Endodermal cell (in vitro differentiated cells): ENCODE measurements at regions not wholly inside any gene's neighbourhood (a gene's known extent, or its start where the extent isn't known, plus 50 kb on each side); places are given as distances from the start of the nearest gene placed in this dataset.

Experiments used
- DNase-seq: peaks from one replicate; pipeline ENCODE4 v3.0.0-alpha.2; 2017
- H3K27ac ChIP-seq: 2 replicates; pipeline ENCODE4 v1.5.1; 2013; ENCODE audit warnings: mild to moderate bottlenecking, low read depth, low read length, moderate library complexity
- H3K27me3 ChIP-seq: 2 replicates; pipeline ENCODE4 v1.6.1; 2013; ENCODE audit warnings: mild to moderate bottlenecking, low read length, moderate library complexity; ENCODE audit not compliant: insufficient read depth, control insufficient read depth, poor library complexity, severe bottlenecking
- H3K36me3 ChIP-seq: 2 replicates; pipeline ENCODE4 v1.7.0; 2013; ENCODE audit warnings: mild to moderate bottlenecking, low read length, moderate library complexity; ENCODE audit not compliant: control insufficient read depth, insufficient read depth
- H3K4me1 ChIP-seq: one replicate; pipeline ENCODE4 v1.7.0; 2013; ENCODE audit warnings: low read length; ENCODE audit not compliant: control insufficient read depth, insufficient read depth
- H3K4me3 ChIP-seq: 2 replicates; pipeline ENCODE4 v1.5.1; 2013; ENCODE audit warnings: mild to moderate bottlenecking, low read length, moderate library complexity
- H3K9ac ChIP-seq: 2 replicates; pipeline ENCODE4 v1.6.1; 2013; ENCODE audit warnings: mild to moderate bottlenecking, low read length, moderate library complexity; ENCODE audit not compliant: poor library complexity, severe bottlenecking; ENCODE audit errors: extremely low read depth
- H3K9me3 ChIP-seq: 2 replicates; pipeline ENCODE4 v1.6.1; 2013; ENCODE audit warnings: mild to moderate bottlenecking, low read length, moderate library complexity; ENCODE audit not compliant: control insufficient read depth
- H3K27ac Mint-ChIP-seq: 2 replicates; pipeline ENCODE4 v1.8.0; 2020; ENCODE audit warnings: mixed read lengths
- H3K27me3 Mint-ChIP-seq: 2 replicates; pipeline ENCODE4 v1.8.0; 2021; ENCODE audit warnings: mild to moderate bottlenecking, mixed read lengths; ENCODE audit not compliant: insufficient read depth
- H3K36me3 Mint-ChIP-seq: 2 replicates; pipeline ENCODE4 v1.8.0; 2020; ENCODE audit warnings: low read depth, mixed read lengths
- H3K4me1 Mint-ChIP-seq: 2 replicates; pipeline ENCODE4 v1.8.0; 2020; ENCODE audit warnings: mixed read lengths
- H3K4me3 Mint-ChIP-seq: 2 replicates; pipeline ENCODE4 v1.8.0; 2020; ENCODE audit warnings: mild to moderate bottlenecking, moderate library complexity, mixed read lengths
- H3K9me3 Mint-ChIP-seq: 2 replicates; pipeline ENCODE4 v1.8.0; 2020; ENCODE audit warnings: mild to moderate bottlenecking, mixed read lengths
- WGBS, 2 experiments: methylation state at CpG; one replicate each; pipeline versions ENCODE4 v1.1.5 to v1.1.7; 2013; ENCODE audit warnings: missing lambda C conversion rate in 2 of 2, mixed read lengths in 1 of 2; ENCODE audit not compliant: insufficient coverage in 1 of 2, insufficient read length in 1 of 2; 5-methylcytosine and 5-hydroxymethylcytosine counted together
- TF ChIP-seq, protein P1 (sequence below): fragments of 200-600 bp; sonication (generic); conservative IDR thresholded peaks from 2 replicates; pipeline ENCODE4 v1.5.0; 2021; ENCODE audit warnings: antibody characterized with exemption, mild to moderate bottlenecking

DNA sequence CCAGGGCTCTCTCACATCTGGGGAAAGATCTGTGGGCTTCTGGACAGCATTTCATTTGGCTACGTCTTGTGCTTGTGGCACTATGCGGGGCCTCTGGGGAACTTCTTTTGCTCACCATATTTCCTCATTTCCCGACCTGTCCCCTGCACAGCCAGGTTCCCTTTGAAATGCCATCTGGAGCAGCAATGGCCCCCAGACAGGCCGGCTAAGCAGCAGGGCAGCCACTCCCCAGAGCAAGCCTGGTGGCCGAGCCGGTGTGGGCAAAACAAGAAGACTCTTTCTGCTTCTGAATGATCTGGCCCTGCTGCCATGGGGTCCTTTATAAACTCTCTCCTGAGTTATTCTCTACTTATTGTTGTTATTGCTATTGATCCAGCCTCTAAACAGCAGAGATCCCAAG, 190.7 kb upstream of the NECTIN1 start:
- no peaks in the 10 kb centered on the region for H3K4me1 ChIP-seq

DNA sequence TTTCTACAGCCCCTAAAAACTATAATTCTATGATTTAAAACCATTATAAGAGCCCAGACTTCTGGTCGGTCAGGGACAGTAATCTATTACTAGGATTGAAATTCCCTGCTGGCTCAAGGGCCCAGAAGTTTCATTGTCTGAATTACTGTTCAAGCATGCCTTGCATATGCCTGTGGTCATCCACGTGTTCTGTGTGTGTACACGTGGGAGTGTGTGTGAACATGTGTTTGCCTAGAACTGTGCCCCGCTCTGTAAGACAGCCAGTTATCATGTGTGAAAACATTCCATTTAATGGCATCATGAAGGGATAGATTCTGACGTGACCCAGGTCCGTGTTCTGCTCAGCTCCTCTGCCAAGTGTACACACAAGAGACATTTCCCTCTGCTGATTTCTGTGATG, 189.3 kb upstream of the NECTIN1 start:
- Histone ChIP-seq H3K27ac (no peak overlapping the region), H3K9ac (no peak overlapping the region), H3K4me1 (no peaks in the 10 kb centered on the region), H3K9me3 (peaks cover 13% of the 10 kb centered on the region), H3K27me3 (peaks cover 10% of the 10 kb centered on the region), H3K4me3 (no peak overlapping the region), H3K36me3 (no peaks in the 10 kb centered on the region)
- H3K4me3 Mint-ChIP-seq: no peak overlapping the region
- TF ChIP-seq, protein P1, sequence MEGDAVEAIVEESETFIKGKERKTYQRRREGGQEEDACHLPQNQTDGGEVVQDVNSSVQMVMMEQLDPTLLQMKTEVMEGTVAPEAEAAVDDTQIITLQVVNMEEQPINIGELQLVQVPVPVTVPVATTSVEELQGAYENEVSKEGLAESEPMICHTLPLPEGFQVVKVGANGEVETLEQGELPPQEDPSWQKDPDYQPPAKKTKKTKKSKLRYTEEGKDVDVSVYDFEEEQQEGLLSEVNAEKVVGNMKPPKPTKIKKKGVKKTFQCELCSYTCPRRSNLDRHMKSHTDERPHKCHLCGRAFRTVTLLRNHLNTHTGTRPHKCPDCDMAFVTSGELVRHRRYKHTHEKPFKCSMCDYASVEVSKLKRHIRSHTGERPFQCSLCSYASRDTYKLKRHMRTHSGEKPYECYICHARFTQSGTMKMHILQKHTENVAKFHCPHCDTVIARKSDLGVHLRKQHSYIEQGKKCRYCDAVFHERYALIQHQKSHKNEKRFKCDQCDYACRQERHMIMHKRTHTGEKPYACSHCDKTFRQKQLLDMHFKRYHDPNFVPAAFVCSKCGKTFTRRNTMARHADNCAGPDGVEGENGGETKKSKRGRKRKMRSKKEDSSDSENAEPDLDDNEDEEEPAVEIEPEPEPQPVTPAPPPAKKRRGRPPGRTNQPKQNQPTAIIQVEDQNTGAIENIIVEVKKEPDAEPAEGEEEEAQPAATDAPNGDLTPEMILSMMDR: no peak
- H3K27ac Mint-ChIP-seq: no peak overlapping the region
- no peak for DNase-seq
- H3K4me1 Mint-ChIP-seq: no peaks in the 10 kb centered on the region
- no peaks in the 10 kb centered on the region for H3K36me3 Mint-ChIP-seq
- peaks cover 17% of the 10 kb centered on the region for H3K9me3 Mint-ChIP-seq
- 88 to 93% methylated on average over 6 of the region's 6 CpGs for WGBS, 2 experiments
- H3K27me3 Mint-ChIP-seq: peaks cover 45% of the 10 kb centered on the region

More for the DNA sequence above, 190.7 kb upstream of the NECTIN1 start:
- H3K4me1 Mint-ChIP-seq: no peaks in the 10 kb centered on the region
- TF ChIP-seq, protein P1: no peak
- DNase-seq: no peak
- no peak overlapping the region for H3K27ac Mint-ChIP-seq
- WGBS, 2 experiments: 72 to 77% methylated on average over 5 to 6 of the region's 6 CpGs
- no peaks in the 10 kb centered on the region for H3K36me3 Mint-ChIP-seq
- H3K9me3 Mint-ChIP-seq: peaks cover 11% of the 10 kb centered on the region
- H3K9ac ChIP-seq: no peak overlapping the region
- H3K27ac ChIP-seq: no peak overlapping the region
- peaks cover 9% of the 10 kb centered on the region for H3K9me3 ChIP-seq
- H3K27me3 ChIP-seq: peaks cover 10% of the 10 kb centered on the region
- H3K27me3 Mint-ChIP-seq: peaks cover 57% of the 10 kb centered on the region
- no peak overlapping the region for H3K4me3 Mint-ChIP-seq
- no peaks in the 10 kb centered on the region for H3K36me3 ChIP-seq
- H3K4me3 ChIP-seq: no peak overlapping the region

DNA sequence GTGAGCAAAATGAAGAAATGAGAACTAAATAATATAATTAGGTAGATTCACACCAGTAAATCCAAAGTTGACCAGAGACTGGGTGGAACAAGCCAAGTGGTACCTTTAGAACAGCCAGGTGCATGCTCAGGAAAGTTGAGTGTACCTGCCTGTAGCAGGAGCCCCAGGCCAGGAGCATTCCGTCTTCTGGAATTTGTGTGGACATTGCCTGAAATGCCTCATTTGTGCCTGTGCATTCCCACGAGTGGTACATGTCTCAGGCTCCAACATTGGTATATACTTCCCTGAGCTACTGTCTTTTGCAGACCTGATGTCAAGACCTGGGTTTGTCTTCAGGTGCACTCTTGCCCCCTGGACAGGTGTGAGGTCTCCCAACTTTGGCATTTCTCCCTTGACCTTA, 187.6 kb upstream of the NECTIN1 start:
- Mint-ChIP-seq H3K27me3 (peaks cover 32% of the 10 kb centered on the region), H3K36me3 (no peaks in the 10 kb centered on the region), H3K4me3 (no peak overlapping the region), H3K9me3 (peaks cover 17% of the 10 kb centered on the region), H3K27ac (no peak overlapping the region), H3K4me1 (no peaks in the 10 kb centered on the region)
- Histone ChIP-seq H3K4me1 (no peaks in the 10 kb centered on the region), H3K36me3 (no peaks in the 10 kb centered on the region), H3K9me3 (peaks cover 13% of the 10 kb centered on the region), H3K4me3 (no peak overlapping the region), H3K27me3 (peaks cover 10% of the 10 kb centered on the region), H3K9ac (no peak overlapping the region), H3K27ac (no peak overlapping the region)
- WGBS, 2 experiments: 82 to 91% methylated on average over 2 of the region's 2 CpGs
- TF ChIP-seq, protein P1: no peak
- DNase-seq: no peak
